H1 (cell line): ENCODE measurements at regions not wholly inside any gene's neighbourhood (a gene's known extent, or its start where the extent isn't known, plus 50 kb on each side); places are given as distances from the start of the nearest gene placed in this dataset.

ENCODE experiments used
- CTCF ChIA-PET: fragments of 300-600 bp; sonication (Branson Sonifier 250); formaldehyde crosslinking; loops from one replicate; lab custom pipeline; 2021; ENCODE audit not compliant: partially characterized antibody; lab: Charles Lee
- POLR2A ChIA-PET: fragments of 300-600 bp; sonication (Branson Sonifier 250); formaldehyde crosslinking; loops from one replicate; lab custom pipeline; 2021; ENCODE audit warnings: inconsistent platforms; ENCODE audit not compliant: partially characterized antibody; lab: Charles Lee
- DNase-seq, 2 experiments: peaks; one replicate each; pipeline versions ENCODE4 v3.0.0 to v3.0.0-alpha.2; 2010 to 2022; ENCODE audit warnings: low spot score in 2 of 2, low read depth in 1 of 2, mixed read lengths in 1 of 2
- FAIRE-seq: peaks from 2 replicates; lab custom pipeline; 2011; peaks lifted over from hg19 to GRCh38; lab: Jason Lieb, UNC
- H2AFZ ChIP-seq: 2 replicates; pipeline ENCODE4 v1.8.1; 2012; ENCODE audit warnings: low read length, inconsistent platforms
- H2AK5ac ChIP-seq: 2 replicates; pipeline ENCODE4 v1.6.1; 2013; ENCODE audit warnings: low read depth, low read length
- H2BK120ac ChIP-seq: replicated peaks from 2 replicates; pipeline ENCODE3; 2013; ENCODE audit warnings: low read depth, low read length, inconsistent platforms
- H2BK12ac ChIP-seq: 2 replicates; pipeline ENCODE4 v1.6.1; 2013; ENCODE audit warnings: low read depth, low read length
- H2BK15ac ChIP-seq: 2 replicates; pipeline ENCODE4 v1.6.1; 2013; ENCODE audit warnings: low read length
- H2BK20ac ChIP-seq: 2 replicates; pipeline ENCODE4 v1.6.1; 2013; ENCODE audit warnings: low read length
- H2BK5ac ChIP-seq: 2 replicates; pipeline ENCODE4 v1.6.1; 2013; ENCODE audit warnings: low read depth, low read length
- H3K14ac ChIP-seq: 2 replicates; pipeline ENCODE4 v1.6.1; 2013; ENCODE audit warnings: inconsistent platforms; ENCODE audit not compliant: insufficient read length
- H3K18ac ChIP-seq: 2 replicates; pipeline ENCODE4 v1.6.1; 2013; ENCODE audit warnings: low read length; ENCODE audit errors: extremely low read depth
- H3K23ac ChIP-seq: 2 replicates; pipeline ENCODE4 v1.6.1; 2013; ENCODE audit warnings: inconsistent platforms; ENCODE audit not compliant: insufficient read length
- H3K23me2 ChIP-seq: 2 replicates; pipeline ENCODE4 v1.6.1; 2013; ENCODE audit warnings: low read depth, low read length
- H3K27ac ChIP-seq: 2 replicates; pipeline ENCODE4 v1.6.1; 2011; ENCODE audit warnings: low read depth, low read length, inconsistent platforms
- H3K27me3 ChIP-seq, 4 experiments: replicated peaks in 1 of 4; 1 replicate in 1 of 4; 2 replicates in 3 of 4; pipeline versions ENCODE4 v1.6.1 to v1.8.1; 2011 to 2013; ENCODE audit warnings: low read length in 3 of 4, mild to moderate bottlenecking in 3 of 4, inconsistent platforms in 2 of 4, mixed read lengths in 2 of 4, moderate library complexity in 1 of 4; ENCODE audit not compliant: control insufficient read depth in 3 of 4, insufficient read depth in 3 of 4; ENCODE audit errors: extremely low read depth in 1 of 4
- H3K36me3 ChIP-seq, 4 experiments: 2 replicates each; pipeline versions ENCODE4 v1.6.1 to v1.8.1; 2011 to 2013; ENCODE audit warnings: mild to moderate bottlenecking in 4 of 4, low read length in 3 of 4, moderate library complexity in 2 of 4, control low read depth in 1 of 4, inconsistent platforms in 1 of 4; ENCODE audit not compliant: insufficient read depth in 4 of 4, control insufficient read depth in 2 of 4
- H3K4ac ChIP-seq: replicated peaks from 2 replicates; pipeline ENCODE3; 2013; ENCODE audit warnings: low read length, low read depth, mixed read lengths, inconsistent platforms; ENCODE audit not compliant: insufficient read length
- H3K4me1 ChIP-seq, 4 experiments: replicated peaks in 1 of 4; 1 replicate in 1 of 4; 2 replicates in 3 of 4; pipeline versions ENCODE4 v1.6.1 to v1.8.1; 2011 to 2013; ENCODE audit warnings: low read length in 3 of 4, inconsistent platforms in 2 of 4, mixed read lengths in 1 of 4; ENCODE audit not compliant: insufficient read depth in 4 of 4, control insufficient read depth in 3 of 4
- H3K4me2 ChIP-seq, 2 experiments: 2 replicates each; pipeline versions ENCODE4 v1.6.1 to v1.8.1; 2011 to 2013; ENCODE audit warnings: low read depth in 2 of 2, low read length in 2 of 2, control low read depth in 1 of 2, inconsistent platforms in 1 of 2, mild to moderate bottlenecking in 1 of 2; ENCODE audit not compliant: insufficient read depth in 1 of 2
- H3K4me3 ChIP-seq, 4 experiments: fragments of 200-600, 300-600 bp in 1 of 4; sonication (generic), shearing (Covaris generic), sonication (Bioruptor Twin) in 1 of 4; 2 replicates each; pipeline versions ENCODE4 v1.5.1 to v1.8.1; 2011 to 2016; ENCODE audit warnings: low read length in 4 of 4, low read depth in 3 of 4, control low read depth in 2 of 4, inconsistent platforms in 2 of 4, mild to moderate bottlenecking in 2 of 4, mixed read lengths in 1 of 4, moderate library complexity in 1 of 4; ENCODE audit not compliant: insufficient read depth in 2 of 4; ENCODE audit errors: extremely low read depth in 1 of 4
- H3K56ac ChIP-seq: replicated peaks from 2 replicates; pipeline ENCODE3; 2013; ENCODE audit warnings: low read depth, mild to moderate bottlenecking, mixed read lengths, low read length, inconsistent platforms; ENCODE audit not compliant: insufficient read length
- H3K79me1 ChIP-seq: 2 replicates; pipeline ENCODE4 v1.6.1; 2013; ENCODE audit warnings: low read depth, low read length, control low read depth
- H3K79me2 ChIP-seq, 2 experiments: 2 replicates each; pipeline versions ENCODE4 v1.6.1 to v1.8.1; 2012 to 2013; ENCODE audit warnings: low read length in 2 of 2, mild to moderate bottlenecking in 2 of 2, inconsistent platforms in 1 of 2; ENCODE audit not compliant: insufficient read depth in 2 of 2, control insufficient read depth in 1 of 2
- H3K9ac ChIP-seq, 4 experiments: replicated peaks in 1 of 4; 1 replicate in 1 of 4; 2 replicates in 3 of 4; pipeline versions ENCODE4 v1.6.1 to v1.8.1; 2011 to 2013; ENCODE audit warnings: low read depth in 3 of 4, low read length in 3 of 4, control low read depth in 2 of 4, mild to moderate bottlenecking in 2 of 4, moderate library complexity in 2 of 4, inconsistent platforms in 1 of 4; ENCODE audit errors: extremely low read depth in 1 of 4
- H3K9me3 ChIP-seq, 2 experiments: 2 replicates each; pipeline versions ENCODE4 v1.6.1 to v1.8.1; 2012 to 2013; ENCODE audit warnings: mild to moderate bottlenecking in 2 of 2, moderate library complexity in 2 of 2, control low read depth in 1 of 2, inconsistent platforms in 1 of 2, low read depth in 1 of 2, low read length in 1 of 2, mixed read lengths in 1 of 2; ENCODE audit not compliant: insufficient read depth in 2 of 2
- H4K20me1 ChIP-seq, 2 experiments: replicated peaks in 1 of 2; 2 replicates each; pipeline versions ENCODE3 to v1.8.1; 2011 to 2013; ENCODE audit warnings: inconsistent platforms in 2 of 2, low read length in 2 of 2, mild to moderate bottlenecking in 1 of 2; ENCODE audit not compliant: insufficient read depth in 2 of 2, control insufficient read depth in 1 of 2
- H4K5ac ChIP-seq: 2 replicates; pipeline ENCODE4 v1.6.1; 2013; ENCODE audit warnings: low read length, low read depth, mixed read lengths, inconsistent platforms; ENCODE audit not compliant: insufficient read length
- H4K8ac ChIP-seq: 2 replicates; pipeline ENCODE4 v1.8.0; 2013; ENCODE audit warnings: mild to moderate bottlenecking, moderate library complexity, low read length, inconsistent platforms; ENCODE audit not compliant: insufficient read depth; ENCODE audit errors: extremely low read depth
- H4K91ac ChIP-seq: replicated peaks from 2 replicates; pipeline ENCODE3; 2013; ENCODE audit warnings: low read length, mixed read lengths, inconsistent platforms; ENCODE audit not compliant: insufficient read length
- BCL11A ChIP-seq, 2 experiments: IDR thresholded peaks; one replicate each; pipeline ENCODE4 v1.6.1; 2011; ENCODE audit warnings: low read depth in 2 of 2, low read length in 2 of 2, mild to moderate bottlenecking in 2 of 2
- CBX5 ChIP-seq: fragments of 300-800, 300-1000 bp; sonication (generic); IDR thresholded peaks from 2 replicates; pipeline ENCODE4 v1.7.1; 2016; ENCODE audit warnings: antibody characterized with exemption, low read length, low read depth
- CTCF ChIP-seq, 3 experiments: IDR thresholded peaks; 1 replicate in 2 of 3; 2 replicates in 1 of 3; pipeline versions ENCODE4 v1.5.1 to v1.6.1; 2011; ENCODE audit warnings: low read length in 3 of 3, mild to moderate bottlenecking in 3 of 3, inconsistent platforms in 2 of 3, low read depth in 1 of 3, moderate library complexity in 1 of 3; ENCODE audit not compliant: insufficient read depth in 1 of 3; ENCODE audit errors: control extremely low read depth in 1 of 3
- GABPA ChIP-seq: IDR thresholded peaks from 2 replicates; pipeline ENCODE4 v1.6.1; 2011; ENCODE audit warnings: mild to moderate bottlenecking, low read length, moderate library complexity, borderline replicate concordance; ENCODE audit not compliant: insufficient read depth
- KDM5A ChIP-seq: fragments of 200-600 bp; IDR thresholded peaks from 2 replicates; pipeline ENCODE4 v1.7.1; 2012; ENCODE audit warnings: mild to moderate bottlenecking, low read length, inconsistent platforms, mixed read lengths
- POLR2AphosphoS5 ChIP-seq: IDR thresholded peaks from 2 replicates; pipeline ENCODE4 v1.6.1; 2011; ENCODE audit warnings: low read depth, low read length
- RFX5 ChIP-seq: IDR thresholded peaks from 2 replicates; pipeline ENCODE4 v1.6.1; 2011; ENCODE audit warnings: low read depth, low read length, improper control_type of control experiment, borderline replicate concordance
- RNF2 ChIP-seq: fragments of 200-900, 300-1000 bp; sonication (generic); IDR thresholded peaks from 2 replicates; pipeline ENCODE4 v1.7.1; 2016; ENCODE audit warnings: borderline replicate concordance, low read depth, mild to moderate bottlenecking, antibody characterized with exemption, low read length; ENCODE audit not compliant: poor library complexity, severe bottlenecking; ENCODE audit errors: missing control alignments
- RXRA ChIP-seq: IDR thresholded peaks from 2 replicates; pipeline ENCODE4 v1.6.1; 2011; ENCODE audit warnings: low read depth, mild to moderate bottlenecking, low read length, moderate library complexity; ENCODE audit not compliant: insufficient read depth
- SP4 ChIP-seq: IDR thresholded peaks from 2 replicates; pipeline ENCODE4 v1.6.1; 2012; ENCODE audit warnings: low read length, inconsistent platforms
- TEAD4 ChIP-seq: IDR thresholded peaks from 2 replicates; pipeline ENCODE4 v1.6.1; 2012; ENCODE audit warnings: low read depth, low read length, inconsistent platforms, mixed read lengths
- ZNF274 ChIP-seq: IDR thresholded peaks from 2 replicates; pipeline ENCODE4 v1.7.0; 2012; ENCODE audit warnings: low read length, borderline replicate concordance; ENCODE audit errors: extremely low read depth
- WGBS, 2 experiments: shearing (Covaris generic) in 1 of 2; methylation state at CpG; one replicate each; pipeline versions ENCODE4 v1.1.6 to v1.1.7; 2013 to 2015; ENCODE audit warnings: low lambda C conversion rate in 2 of 2, mixed read lengths in 2 of 2, inconsistent platforms in 1 of 2, low coverage in 1 of 2, missing lambda C conversion rate in 1 of 2; ENCODE audit not compliant: insufficient replicate concordance in 2 of 2, insufficient coverage in 1 of 2, insufficient read length in 1 of 2; ENCODE audit errors: extremely low coverage in 1 of 2, missing lambda C conversion rate in 1 of 2; 5-methylcytosine and 5-hydroxymethylcytosine counted together

GRCh38 chr2:145155196-145155595 lies 635.3 kb upstream of the ZEB2 start:
- ChIA-PET CTCF (no interaction called here), POLR2A (no interaction called here)
- peaks cover 0 to 1% (median 0%) of the 10 kb centered on the region in 4 experiments; a peak in 1 of 7 replicates for H3K27me3 ChIP-seq
- FAIRE-seq (no peak), DNase-seq (no peak)
- no peak overlapping the region for H2BK120ac ChIP-seq
- H3K4me1 ChIP-seq: no peaks in the 10 kb centered on the region
- no peak overlapping the region for H4K5ac ChIP-seq
- no peaks in the 10 kb centered on the region for H3K36me3 ChIP-seq
- WGBS, 2 experiments: 95% methylated on average over 2 of the region's 2 CpGs; no CpG with 5 or more reads in 1 of the 2 experiments
- no peak overlapping the region for H3K23ac ChIP-seq
- no peak overlapping the region for H3K4me3 ChIP-seq
- no peak overlapping the region for H2BK15ac ChIP-seq
- H2BK20ac ChIP-seq: no peak overlapping the region
- H4K20me1 ChIP-seq: no peaks in the 10 kb centered on the region
- H3K79me2 ChIP-seq: no peaks in the 10 kb centered on the region
- no peak overlapping the region for H2BK5ac ChIP-seq
- no peak overlapping the region for H3K4ac ChIP-seq
- H2AFZ ChIP-seq: no peak overlapping the region
- no peak overlapping the region for H2BK12ac ChIP-seq
- H3K4me2 ChIP-seq: no peak overlapping the region
- H3K9me3 ChIP-seq: no peaks in the 10 kb centered on the region
- no peak overlapping the region for H3K18ac ChIP-seq
- H3K23me2 ChIP-seq: no peaks in the 10 kb centered on the region
- no peak overlapping the region for H3K27ac ChIP-seq
- no peak overlapping the region for H4K8ac ChIP-seq
- H3K56ac ChIP-seq: no peak overlapping the region
- no peaks in the 10 kb centered on the region for H3K79me1 ChIP-seq
- no peak overlapping the region for H2AK5ac ChIP-seq
- no peak overlapping the region for H4K91ac ChIP-seq
- no peak overlapping the region for H3K14ac ChIP-seq
- H3K9ac ChIP-seq: no peak overlapping the region
- TF ChIP-seq RNF2: no peak
- no peak for TF ChIP-seq RFX5
- no peak for TF ChIP-seq POLR2AphosphoS5
- TF ChIP-seq BCL11A (IDR thresholded peaks at IDR 0.05; ENCODE audit: low read depth in 2 of 2, low read length in 2 of 2): no peak
- no peak for TF ChIP-seq CTCF (IDR thresholded peaks at IDR 0.05; ENCODE audit: control extremely low read depth in 1 of 3, insufficient read depth in 1 of 3, low read depth in 1 of 3, low read length in 3 of 3)
- TF ChIP-seq CBX5: no peak
- no peak for TF ChIP-seq GABPA
- no peak for TF ChIP-seq RXRA
- TF ChIP-seq ZNF274: no peak
- TF ChIP-seq TEAD4: no peak
- TF ChIP-seq SP4: no peak
- no peak for TF ChIP-seq KDM5A
